Suprapubic skin (tissue), 3 donors: ENCODE measurements at regions not wholly inside any gene's neighbourhood (a gene's known extent, or its start where the extent isn't known, plus 50 kb on each side); places are given as distances from the start of the nearest gene placed in this dataset.

ENCODE experiments used
- CTCF ChIP-seq, 2 donors: fragments of 200-600 bp in 1 of 2; fragments of 450-650 bp in 1 of 2; sonication (generic) in 1 of 2; IDR thresholded peaks; one replicate each; pipeline ENCODE4 v1.5.1; 2016 to 2019; ENCODE audit warnings: antibody characterized with exemption in 2 of 2, mild to moderate bottlenecking in 1 of 2, moderate library complexity in 1 of 2
- POLR2AphosphoS5 ChIP-seq, 3 donors: sonication (generic); formaldehyde crosslinking; IDR thresholded peaks; one replicate each; pipeline ENCODE4 v1.6.1; 2017; ENCODE audit warnings: antibody characterized with exemption in 3 of 3

- no peak for TF ChIP-seq POLR2AphosphoS5 (IDR thresholded peaks at IDR 0.05)
- no peak for TF ChIP-seq CTCF (IDR thresholded peaks at IDR 0.05)
Observed at GRCh38 chr4:157888281-157888680, 284.5 kb downstream of the GASK1B start.
